Immature natural killer cell (primary cell): ENCODE measurements at regions not wholly inside any gene's neighbourhood (a gene's known extent, or its start where the extent isn't known, plus 50 kb on each side); places are given as distances from the start of the nearest gene placed in this dataset.
"Not testable (repeated sequence)": the region's sequence is repeated elsewhere in the genome, so short reads cannot be mapped to it uniquely, and the experiment has no call there.

ENCODE experiments used
- DNase-seq, 3 donors: peaks; one replicate each; pipeline ENCODE4 v3.0.0; 2022; ENCODE audit warnings: mixed read lengths in 1 of 3
- H3K27ac Mint-ChIP-seq, 6 donors: one replicate each; pipeline ENCODE4 v1.8.0; 2020; ENCODE audit warnings: mixed read lengths in 6 of 6, mild to moderate bottlenecking in 5 of 6, inconsistent platforms in 4 of 6, moderate library complexity in 3 of 6
- H3K27me3 Mint-ChIP-seq, 3 donors: one replicate each; pipeline ENCODE4 v1.8.0; 2020 to 2021; ENCODE audit warnings: low read depth in 3 of 3, mild to moderate bottlenecking in 3 of 3, mixed read lengths in 3 of 3, moderate library complexity in 3 of 3, inconsistent platforms in 1 of 3
- H3K36me3 Mint-ChIP-seq, 3 donors: one replicate each; pipeline ENCODE4 v1.8.0; 2020; ENCODE audit warnings: mixed read lengths in 3 of 3, inconsistent platforms in 2 of 3, mild to moderate bottlenecking in 2 of 3
- H3K4me1 Mint-ChIP-seq, 2 donors: one replicate each; pipeline ENCODE4 v1.8.0; 2020; ENCODE audit warnings: inconsistent platforms in 2 of 2, mild to moderate bottlenecking in 2 of 2, mixed read lengths in 2 of 2, moderate library complexity in 1 of 2
- H3K4me3 Mint-ChIP-seq, 5 donors: one replicate each; pipeline ENCODE4 v1.8.0; 2020; ENCODE audit warnings: mild to moderate bottlenecking in 5 of 5, mixed read lengths in 5 of 5, inconsistent platforms in 3 of 5, moderate library complexity in 3 of 5
- H3K9me3 Mint-ChIP-seq, 6 donors: one replicate each; pipeline ENCODE4 v1.8.0; 2020; ENCODE audit warnings: mild to moderate bottlenecking in 6 of 6, mixed read lengths in 6 of 6, inconsistent platforms in 4 of 6, moderate library complexity in 3 of 6

DNA sequence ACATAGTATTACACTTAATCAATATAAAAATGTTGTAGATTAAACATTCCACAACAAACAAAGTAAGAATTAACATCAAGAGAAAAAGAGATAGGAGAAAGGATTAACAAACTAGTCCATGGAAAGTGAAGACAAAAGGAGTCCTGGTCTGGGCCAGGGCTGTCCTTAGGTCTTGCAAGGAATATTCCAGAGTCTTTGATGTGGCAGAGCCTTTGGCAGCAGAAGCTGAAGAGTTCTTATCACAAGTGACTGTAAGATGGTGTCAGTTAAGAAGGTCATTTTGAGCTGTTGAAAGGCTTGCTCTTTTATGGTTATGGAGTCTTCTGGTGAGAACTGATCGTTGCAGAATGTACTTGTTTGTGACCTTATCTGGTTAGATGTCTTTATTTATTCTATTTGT, 127.7 kb upstream of the LRRTM4 start:
- H3K9me3 Mint-ChIP-seq = peaks cover 14 to 29% (median 22%) of the 10 kb centered on the region in 6 donors
- no peak for DNase-seq
- H3K36me3 Mint-ChIP-seq = peaks cover 0 to 3% (median 3%) of the 10 kb centered on the region in 3 donors
- peaks cover 0 to 2% (median 0%) of the 10 kb centered on the region in 3 donors for H3K27me3 Mint-ChIP-seq
- no peak overlapping the region for H3K4me3 Mint-ChIP-seq
- no peak overlapping the region for H3K27ac Mint-ChIP-seq
- no peaks in the 10 kb centered on the region for H3K4me1 Mint-ChIP-seq

DNA sequence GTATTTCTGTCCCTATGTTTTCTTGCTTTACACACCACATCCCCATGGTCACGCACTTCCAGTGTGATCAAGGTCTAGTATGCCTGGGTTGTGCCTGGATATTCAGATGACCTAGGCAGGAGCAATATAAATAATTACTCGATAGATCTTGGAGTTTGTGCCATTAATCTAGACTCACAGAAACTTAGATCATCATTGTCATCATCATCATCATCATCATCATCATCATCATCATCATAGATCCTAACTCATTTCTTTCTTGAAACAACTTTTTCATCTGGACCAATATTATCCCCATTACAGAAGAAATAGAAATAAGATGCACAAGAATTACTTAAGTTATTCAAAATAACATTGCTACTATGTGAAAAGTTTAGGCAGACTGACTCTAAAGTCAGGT, 130.3 kb upstream of the LRRTM4 start:
- Mint-ChIP-seq H3K27ac (no peak overlapping the region), H3K4me1 (no peaks in the 10 kb centered on the region), H3K27me3 (peaks cover 0 to 6% (median 0%) of the 10 kb centered on the region in 3 donors), H3K4me3 (no peak overlapping the region), H3K9me3 (peaks cover 17 to 39% (median 21%) of the 10 kb centered on the region in 6 donors), H3K36me3 (peaks cover 0 to 3% (median 0%) of the 10 kb centered on the region in 3 donors)
- DNase-seq = no peak

DNA sequence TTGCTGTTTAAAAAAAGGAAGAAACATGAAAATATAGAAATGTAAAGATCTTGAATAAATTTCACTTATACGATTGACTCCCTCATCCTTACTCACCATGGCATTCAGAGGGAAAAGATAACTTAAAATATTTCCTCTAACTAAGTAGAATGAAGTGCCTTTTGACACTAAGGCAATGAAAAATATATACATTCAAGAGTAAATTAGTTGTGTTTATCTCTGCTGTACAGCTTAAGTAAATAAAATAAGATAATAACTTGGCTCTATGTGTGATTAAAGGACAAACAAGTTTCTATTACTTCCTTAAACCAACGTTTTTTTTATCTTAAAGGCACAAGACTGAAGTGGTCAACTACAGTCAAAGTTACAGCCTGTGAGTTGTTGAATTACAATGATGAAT, 142.3 kb upstream of the LRRTM4 start:
- H3K4me1 Mint-ChIP-seq = no peaks in the 10 kb centered on the region
- no peak overlapping the region for H3K4me3 Mint-ChIP-seq
- H3K27ac Mint-ChIP-seq = no peak overlapping the region
- H3K27me3 Mint-ChIP-seq = peaks cover 0 to 3% (median 2%) of the 10 kb centered on the region in 3 donors
- DNase-seq = no peak
- H3K9me3 Mint-ChIP-seq = peaks cover 3 to 25% (median 19%) of the 10 kb centered on the region in 6 donors
- H3K36me3 Mint-ChIP-seq = no peaks in the 10 kb centered on the region

DNA sequence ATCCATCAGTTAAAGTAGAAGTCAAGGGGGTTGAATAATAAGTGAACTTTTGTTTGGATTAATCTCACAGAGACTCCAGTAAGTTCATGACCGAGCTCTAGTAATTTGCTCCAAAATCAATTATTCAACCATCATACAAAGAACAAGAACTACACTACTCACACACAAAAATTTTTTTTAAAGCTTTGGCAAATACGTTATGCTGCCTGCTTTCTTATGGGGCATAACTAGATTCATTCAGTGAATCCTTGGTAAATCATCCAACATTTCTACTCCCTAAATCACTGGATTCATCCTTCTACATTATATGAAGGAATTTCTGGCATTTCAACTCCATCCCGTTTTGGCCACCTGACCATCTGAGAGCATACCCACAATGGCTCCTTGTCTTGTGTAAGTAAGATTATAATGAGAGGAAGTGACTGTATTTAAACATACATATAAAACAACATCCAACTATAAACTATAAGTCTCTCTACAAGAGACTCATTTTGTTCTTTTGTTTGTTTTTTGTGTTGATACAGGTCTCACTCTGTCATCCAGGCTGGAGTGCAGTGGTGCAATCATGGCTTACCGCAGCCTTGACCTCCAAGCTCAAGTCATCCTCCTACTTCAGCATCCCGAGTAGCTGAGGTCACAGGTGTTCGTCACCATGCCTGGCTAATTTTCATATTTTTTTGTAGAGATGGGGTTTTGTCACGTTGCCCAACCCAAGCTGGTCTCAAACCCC, 144.2 kb upstream of the LRRTM4 start:
- peaks cover 0 to 20% (median 12%) of the 10 kb centered on the region in 6 donors for H3K9me3 Mint-ChIP-seq
- peaks cover 0 to 2% (median 0%) of the 10 kb centered on the region in 3 donors for H3K27me3 Mint-ChIP-seq
- H3K4me3 Mint-ChIP-seq = no peak overlapping the region
- no peak overlapping the region for H3K27ac Mint-ChIP-seq
- no peaks in the 10 kb centered on the region for H3K36me3 Mint-ChIP-seq
- no peaks in the 10 kb centered on the region for H3K4me1 Mint-ChIP-seq
- DNase-seq = no peak

DNA sequence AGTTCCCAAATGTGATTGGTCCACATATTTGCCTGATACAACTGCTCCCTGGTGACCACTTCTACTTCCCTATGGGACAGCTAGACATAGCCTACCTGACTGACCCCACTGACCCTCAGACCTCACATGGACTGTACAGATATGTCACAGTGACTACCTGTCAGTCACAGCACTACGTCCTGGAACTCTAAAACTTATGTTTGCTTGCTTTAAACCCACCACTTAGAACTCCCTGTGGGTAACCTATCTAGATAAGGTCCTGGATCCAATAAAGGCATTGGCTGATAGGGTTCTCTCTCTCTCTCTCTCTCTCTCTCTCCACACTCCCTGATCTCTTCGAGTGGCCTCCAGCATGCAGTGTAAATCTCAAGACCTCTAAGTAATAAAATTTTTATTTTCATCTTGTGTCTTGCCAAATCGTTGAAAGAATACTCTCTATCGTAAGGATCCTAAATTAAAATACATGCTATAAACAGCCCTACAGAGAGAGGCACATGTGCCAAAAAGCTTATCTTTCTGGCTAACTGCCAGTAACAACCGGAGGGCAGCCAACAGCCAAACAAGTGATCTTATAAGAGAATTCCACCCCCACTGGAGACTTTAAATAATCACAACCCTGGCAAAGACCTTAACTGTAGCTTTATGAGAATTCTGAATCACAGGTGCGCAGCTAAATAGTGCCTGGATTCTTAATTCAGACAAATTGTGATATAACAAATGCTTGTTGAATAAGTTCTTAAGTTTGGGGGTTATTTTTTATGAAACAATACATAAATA, 162.6 kb upstream of the LRRTM4 start:
- not testable (repeated sequence) for H3K4me3 Mint-ChIP-seq, H3K27me3 Mint-ChIP-seq, H3K27ac Mint-ChIP-seq, H3K36me3 Mint-ChIP-seq, H3K4me1 Mint-ChIP-seq, DNase-seq, H3K9me3 Mint-ChIP-seq

DNA sequence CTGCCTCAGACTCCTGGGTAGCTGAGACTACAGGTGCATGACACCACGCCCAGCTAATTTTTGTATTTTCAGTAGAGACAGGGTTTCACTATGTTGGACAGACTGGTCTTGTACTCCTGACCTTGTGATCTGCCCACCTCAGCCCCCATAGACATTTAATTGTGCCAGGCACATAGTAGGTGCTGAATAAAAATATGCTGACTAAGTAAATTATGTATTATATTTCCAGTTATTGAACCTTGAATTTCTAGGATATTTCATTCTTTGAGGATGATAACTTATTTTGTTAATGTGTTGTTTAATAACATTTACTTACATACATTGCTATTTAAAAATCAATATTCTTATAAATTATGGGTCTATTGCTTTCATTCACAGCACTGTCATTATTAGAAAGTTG, 190.4 kb upstream of the LRRTM4 start:
- Mint-ChIP-seq H3K36me3 (no peaks in the 10 kb centered on the region), H3K4me1 (no peaks in the 10 kb centered on the region), H3K4me3 (no peak overlapping the region), H3K27me3 (peaks cover 0 to 2% (median 0%) of the 10 kb centered on the region in 3 donors), H3K27ac (no peak overlapping the region), H3K9me3 (peaks cover 5 to 17% (median 9%) of the 10 kb centered on the region in 6 donors)
- DNase-seq = no peak

DNA sequence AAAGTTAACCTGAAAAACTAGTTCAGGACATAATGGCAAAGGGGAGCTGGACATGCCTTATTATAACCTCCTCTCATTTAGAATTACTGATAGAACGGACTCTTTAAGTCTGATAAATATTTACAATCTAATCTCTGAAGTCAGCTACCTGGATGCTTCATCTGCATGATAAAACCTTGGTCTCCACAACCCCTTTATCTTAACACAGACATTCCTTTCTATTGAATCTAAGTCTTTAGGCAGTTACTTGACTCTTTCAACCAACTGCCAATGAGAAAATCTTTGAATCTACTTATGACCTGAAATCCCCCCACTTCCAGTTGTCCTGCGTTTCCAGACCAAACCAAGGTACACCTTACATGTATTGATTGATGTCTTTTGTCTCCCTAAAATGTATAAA, 191.2 kb upstream of the LRRTM4 start:
- Mint-ChIP-seq H3K4me1 (no peaks in the 10 kb centered on the region), H3K27me3 (peaks cover 0 to 2% (median 0%) of the 10 kb centered on the region in 3 donors), H3K9me3 (peaks cover 5 to 15% (median 8%) of the 10 kb centered on the region in 6 donors), H3K27ac (no peak overlapping the region), H3K4me3 (no peak overlapping the region), H3K36me3 (no peaks in the 10 kb centered on the region)
- no peak for DNase-seq

DNA sequence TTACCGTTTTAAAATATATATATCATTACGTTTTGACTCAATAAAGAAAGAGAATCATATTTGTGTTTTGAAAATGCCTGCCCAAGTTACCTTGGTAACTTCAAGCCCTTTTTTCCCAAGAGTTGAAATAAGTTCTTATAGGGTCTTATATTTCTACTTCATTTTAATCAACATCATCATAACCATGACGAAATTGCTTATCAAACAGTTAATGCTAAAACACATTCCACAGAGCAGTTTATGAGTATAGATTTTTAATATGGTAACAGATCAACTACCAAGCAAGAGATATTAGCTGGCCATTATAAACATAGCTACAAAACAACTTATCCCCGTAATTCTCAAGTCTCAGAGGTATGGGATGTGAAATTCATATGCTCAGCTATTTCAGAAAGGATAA, 197.9 kb upstream of the LRRTM4 start:
- Mint-ChIP-seq H3K27ac (no peak overlapping the region), H3K27me3 (peaks cover 0 to 3% (median 2%) of the 10 kb centered on the region in 3 donors), H3K36me3 (no peaks in the 10 kb centered on the region), H3K4me1 (no peaks in the 10 kb centered on the region), H3K9me3 (peaks cover 9 to 44% (median 25%) of the 10 kb centered on the region in 6 donors), H3K4me3 (no peak overlapping the region)
- no peak for DNase-seq

DNA sequence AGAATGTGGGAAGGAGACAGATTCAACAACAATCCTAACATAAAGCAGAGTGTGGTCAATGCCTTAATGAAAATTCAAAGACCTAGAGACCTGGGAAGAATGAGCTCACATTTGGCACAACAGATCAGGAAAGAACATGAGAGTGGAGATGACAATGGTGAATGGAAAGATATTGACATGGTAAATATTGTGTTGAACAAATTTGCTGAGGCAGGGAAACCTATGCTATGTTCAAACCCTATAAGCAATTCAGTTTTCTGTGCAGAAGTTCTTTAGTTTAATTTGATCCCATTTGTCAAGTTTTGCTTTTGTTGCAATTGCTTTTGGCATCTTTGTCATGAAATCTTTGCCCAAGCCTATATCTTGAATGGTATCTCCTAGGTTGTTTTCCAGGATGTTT, 199.4 kb upstream of the LRRTM4 start:
- Mint-ChIP-seq H3K36me3 (no peaks in the 10 kb centered on the region), H3K27me3 (peaks cover 0 to 2% (median 2%) of the 10 kb centered on the region in 3 donors), H3K27ac (no peak overlapping the region), H3K9me3 (peaks cover 6 to 47% (median 24%) of the 10 kb centered on the region in 6 donors), H3K4me1 (no peaks in the 10 kb centered on the region), H3K4me3 (no peak overlapping the region)
- DNase-seq = no peak

DNA sequence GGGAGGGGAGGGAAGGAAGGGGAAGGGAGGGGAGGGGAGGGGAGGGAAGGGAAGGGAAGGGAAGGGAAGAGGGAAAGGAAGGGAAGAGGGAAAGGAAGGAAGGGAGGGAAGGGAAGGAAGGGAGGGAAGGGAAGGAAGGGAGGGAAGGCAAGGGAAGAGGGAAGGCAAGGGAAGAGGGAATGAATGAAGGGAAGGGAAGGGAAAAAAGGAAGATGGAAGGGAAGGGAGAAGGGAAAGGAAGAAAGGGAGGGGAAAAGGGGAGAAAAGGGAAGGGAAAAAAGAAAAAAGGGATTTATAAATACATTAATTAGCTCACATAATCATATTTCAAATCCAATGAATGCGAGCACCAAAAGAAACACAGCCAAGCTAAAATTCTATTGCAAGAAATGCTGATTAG, 202.9 kb upstream of the LRRTM4 start:
- DNase-seq = no peak
- Mint-ChIP-seq H3K4me1 (no peaks in the 10 kb centered on the region), H3K9me3 (peaks cover 9 to 53% (median 26%) of the 10 kb centered on the region in 6 donors), H3K27ac (no peak overlapping the region), H3K36me3 (no peaks in the 10 kb centered on the region), H3K4me3 (no peak overlapping the region), H3K27me3 (peaks cover 0 to 2% (median 2%) of the 10 kb centered on the region in 3 donors)

DNA sequence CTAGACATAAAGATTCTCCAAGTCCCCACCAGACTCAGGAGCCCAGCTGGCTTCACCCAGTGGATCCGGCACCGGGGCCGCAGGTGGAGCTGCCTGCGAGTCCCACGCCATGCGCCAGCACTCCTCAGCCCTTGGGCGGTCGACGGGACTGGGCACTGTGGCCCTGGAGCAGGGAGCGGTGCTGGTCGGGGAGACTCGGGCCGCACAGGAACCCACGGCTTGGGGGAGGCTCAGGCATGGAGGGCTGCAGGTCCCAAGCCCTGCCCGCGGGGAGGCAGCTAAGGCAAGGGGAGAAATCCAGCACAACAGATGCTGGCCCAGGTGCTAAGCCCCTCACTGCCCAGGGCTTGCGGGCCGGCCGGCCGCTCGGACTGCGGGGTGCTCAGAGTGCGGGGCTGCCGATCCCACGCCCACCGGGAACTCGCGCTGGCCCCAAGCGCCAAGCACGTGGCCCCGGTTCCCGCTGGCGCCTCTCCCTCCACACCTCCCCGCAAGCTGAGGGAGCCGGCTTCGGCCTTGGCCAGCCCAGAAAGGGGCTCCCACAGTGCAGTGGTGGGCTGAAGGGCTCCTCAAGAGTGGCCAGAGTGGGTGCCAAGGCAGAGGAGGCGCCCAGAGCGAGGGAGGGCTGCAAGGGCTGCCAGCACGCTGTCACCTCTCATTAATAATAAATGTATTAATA, 212.6 kb upstream of the LRRTM4 start:
- H3K4me1 Mint-ChIP-seq, DNase-seq, H3K27ac Mint-ChIP-seq, H3K27me3 Mint-ChIP-seq, H3K36me3 Mint-ChIP-seq, H3K4me3 Mint-ChIP-seq: not testable (repeated sequence)
- peaks cover 11 to 32% (median 26%) of the 10 kb centered on the region in 6 donors for H3K9me3 Mint-ChIP-seq

DNA sequence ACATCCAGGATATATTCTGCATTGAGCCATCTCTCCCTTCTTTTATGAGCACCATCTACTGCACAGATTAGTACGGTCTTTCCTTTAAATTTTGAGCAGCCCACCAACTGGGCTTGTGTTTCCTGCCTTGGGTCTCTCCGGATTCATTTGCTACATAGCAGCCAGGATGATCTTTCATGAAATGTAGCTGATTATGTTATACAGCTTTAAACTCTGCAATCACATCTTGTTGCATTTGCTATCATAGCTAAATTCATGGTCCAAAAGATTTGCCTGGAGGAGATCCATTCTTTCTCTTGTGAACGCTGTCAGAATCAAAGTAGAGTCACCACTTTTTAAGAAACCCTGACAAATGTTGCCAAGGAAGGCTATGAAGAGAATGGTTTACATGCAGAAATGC, 215.1 kb upstream of the LRRTM4 start:
- no peak for DNase-seq
- H3K27me3 Mint-ChIP-seq = peaks cover 0 to 1% (median 0%) of the 10 kb centered on the region in 3 donors
- H3K36me3 Mint-ChIP-seq = no peaks in the 10 kb centered on the region
- H3K4me1 Mint-ChIP-seq = no peaks in the 10 kb centered on the region
- H3K9me3 Mint-ChIP-seq = peaks cover 12 to 31% (median 22%) of the 10 kb centered on the region in 6 donors
- H3K4me3 Mint-ChIP-seq = no peak overlapping the region
- H3K27ac Mint-ChIP-seq = no peak overlapping the region

DNA sequence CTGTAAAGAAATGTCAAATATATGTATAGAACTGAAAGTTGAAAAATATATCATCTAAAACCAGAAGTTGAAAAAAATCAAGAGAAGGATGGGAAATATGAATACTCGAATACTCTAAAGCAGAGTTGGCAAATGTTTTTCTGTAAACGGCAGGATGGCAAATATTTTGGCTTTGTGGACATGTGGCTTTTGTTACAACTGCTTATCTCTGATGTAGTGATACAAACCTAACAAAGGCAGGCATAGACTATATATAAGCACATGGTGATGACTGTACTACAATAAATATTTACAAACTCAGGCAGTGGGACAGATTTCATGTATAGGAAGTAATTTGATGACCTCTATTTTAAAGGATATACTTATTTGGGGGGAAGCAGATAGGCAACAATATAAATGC, 224.6 kb upstream of the LRRTM4 start:
- Mint-ChIP-seq H3K27ac (no peak overlapping the region), H3K27me3 (peaks cover 0 to 2% (median 0%) of the 10 kb centered on the region in 3 donors), H3K4me1 (no peaks in the 10 kb centered on the region), H3K9me3 (peaks cover 6 to 49% (median 25%) of the 10 kb centered on the region in 6 donors), H3K36me3 (no peaks in the 10 kb centered on the region), H3K4me3 (no peak overlapping the region)
- no peak for DNase-seq
